PC-9 (cell line): ENCODE measurements at regions not wholly inside any gene's neighbourhood (a gene's known extent, or its start where the extent isn't known, plus 50 kb on each side); places are given as distances from the start of the nearest gene placed in this dataset.

Experiments
- EZH2 ChIP-seq: fragments of 200-600 bp; sonication (generic); IDR thresholded peaks from 2 replicates; pipeline ENCODE4 v1.8.0; 2017; ENCODE audit warnings: antibody characterized with exemption, low read depth
- TF ChIP-seq, protein P1 (sequence below): fragments of 200-600 bp; sonication (generic); conservative IDR thresholded peaks from 2 replicates; pipeline ENCODE4 v1.6.1; 2017; ENCODE audit warnings: mixed run types, antibody characterized with exemption, mild to moderate bottlenecking, moderate library complexity

DNA sequence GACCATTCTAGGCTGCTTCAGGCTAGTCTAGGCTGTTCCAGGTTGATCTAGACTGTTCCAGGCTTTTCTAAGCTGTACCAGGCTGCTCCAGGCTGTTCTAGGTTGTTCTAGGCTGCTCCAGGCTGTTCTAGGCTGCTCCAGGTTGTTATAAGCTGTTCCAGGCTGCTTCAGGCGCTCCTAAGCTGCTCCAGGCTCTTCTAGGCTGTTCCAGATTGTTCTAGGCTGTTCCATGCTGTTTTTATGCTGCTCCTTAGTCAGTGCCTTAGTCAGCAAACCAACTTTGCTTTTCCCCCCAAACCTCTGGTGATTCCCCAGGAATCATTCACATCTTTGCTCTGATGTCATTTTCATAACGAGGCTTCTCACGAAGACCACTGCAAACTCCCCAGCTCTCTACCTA is 171.4 kb upstream of the GALNT2 start:
- TF ChIP-seq EZH2: no peak
- TF ChIP-seq, protein P1, sequence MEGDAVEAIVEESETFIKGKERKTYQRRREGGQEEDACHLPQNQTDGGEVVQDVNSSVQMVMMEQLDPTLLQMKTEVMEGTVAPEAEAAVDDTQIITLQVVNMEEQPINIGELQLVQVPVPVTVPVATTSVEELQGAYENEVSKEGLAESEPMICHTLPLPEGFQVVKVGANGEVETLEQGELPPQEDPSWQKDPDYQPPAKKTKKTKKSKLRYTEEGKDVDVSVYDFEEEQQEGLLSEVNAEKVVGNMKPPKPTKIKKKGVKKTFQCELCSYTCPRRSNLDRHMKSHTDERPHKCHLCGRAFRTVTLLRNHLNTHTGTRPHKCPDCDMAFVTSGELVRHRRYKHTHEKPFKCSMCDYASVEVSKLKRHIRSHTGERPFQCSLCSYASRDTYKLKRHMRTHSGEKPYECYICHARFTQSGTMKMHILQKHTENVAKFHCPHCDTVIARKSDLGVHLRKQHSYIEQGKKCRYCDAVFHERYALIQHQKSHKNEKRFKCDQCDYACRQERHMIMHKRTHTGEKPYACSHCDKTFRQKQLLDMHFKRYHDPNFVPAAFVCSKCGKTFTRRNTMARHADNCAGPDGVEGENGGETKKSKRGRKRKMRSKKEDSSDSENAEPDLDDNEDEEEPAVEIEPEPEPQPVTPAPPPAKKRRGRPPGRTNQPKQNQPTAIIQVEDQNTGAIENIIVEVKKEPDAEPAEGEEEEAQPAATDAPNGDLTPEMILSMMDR: no peak
